Adrenal gland (tissue), 9 donors: ENCODE measurements at regions not wholly inside any gene's neighbourhood (a gene's known extent, or its start where the extent isn't known, plus 50 kb on each side); places are given as distances from the start of the nearest gene placed in this dataset.

Source experiments
- DNase-seq, 7 donors: peaks; one replicate each; pipeline ENCODE4 v3.0.0-alpha.2; 2019 to 2020
- H3K27ac ChIP-seq, 5 donors: fragments of 200-600 bp; sonication (generic) in 4 of 5; 1 replicate in 3 of 5; 2 replicates in 2 of 5; pipeline versions ENCODE4 v1.5.1 to v1.8.0; 2016 to 2020; ENCODE audit warnings: mild to moderate bottlenecking in 1 of 5
- H3K27me3 ChIP-seq: fragments of 200-600 bp; 2 replicates; pipeline ENCODE4 v1.8.0; 2021
- H3K36me3 ChIP-seq, 2 donors: fragments of 200-600 bp; replicated peaks in 1 of 2; 1 replicate in 1 of 2; 2 replicates in 1 of 2; pipeline versions ENCODE4 v1.5.1 to v1.8.0; 2018 to 2022
- H3K4me1 ChIP-seq, 2 donors: fragments of 200-600 bp; replicated peaks in 1 of 2; 1 replicate in 1 of 2; 2 replicates in 1 of 2; pipeline versions ENCODE4 v1.5.1 to v1.8.0; 2018 to 2021
- H3K4me3 ChIP-seq, 4 donors: fragments of 200-600 bp; sonication (generic) in 3 of 4; one replicate each; pipeline ENCODE4 v1.5.1; 2016 to 2018
- H3K9me3 ChIP-seq, 3 donors: fragments of 200-600 bp; sonication (generic) in 1 of 3; replicated peaks in 1 of 3; 1 replicate in 2 of 3; 2 replicates in 1 of 3; pipeline versions ENCODE4 v1.5.1 to v1.8.0; 2016 to 2021
- POLR2A ChIP-seq, 2 donors: fragments of 450-650 bp; IDR thresholded peaks; one replicate each; pipeline ENCODE4 v1.6.1; 2017; ENCODE audit warnings: antibody characterized with exemption in 2 of 2, mild to moderate bottlenecking in 2 of 2, moderate library complexity in 1 of 2
- WGBS, 4 donors: extraction: QIAGEN DNeasy Blood & Tissue Kit in 2 of 4; methylation state at CpG; one replicate each; pipeline versions ENCODE4 v1.1.5 to v1.1.7; 2013 to 2017; 5-methylcytosine and 5-hydroxymethylcytosine counted together
- intact Hi-C, 2 donors: fragments of 100-400 bp; cut with DNase I; formaldehyde crosslinking; loops; one replicate each; pipeline versions ENCODE4 v1.14.1 to v1.15.0; 2022 to 2023
- TF ChIP-seq, protein P1 (sequence below), 6 experiments: fragments of 450-650 bp in 4 of 6; fragments of 200-600 bp in 2 of 6; sonication (generic) in 1 of 6; IDR thresholded peaks; 1 replicate in 5 of 6; 2 replicates in 1 of 6; pipeline versions ENCODE4 v1.5.1 to v1.8.0; 2016 to 2021; ENCODE audit warnings: antibody characterized with exemption in 6 of 6, mild to moderate bottlenecking in 2 of 6, moderate library complexity in 1 of 6
- donor health status: healthy with polysubstance abuse.
- donor health status: Bipolar disorder and iron deficiency.
- donor health status: DM: yes; HTN: yes; CAD: no.
- donor health status: DM: no; HTN: no; CAD: no.
- donor health status: DM: no; HTN: no; CAD: no.

DNA sequence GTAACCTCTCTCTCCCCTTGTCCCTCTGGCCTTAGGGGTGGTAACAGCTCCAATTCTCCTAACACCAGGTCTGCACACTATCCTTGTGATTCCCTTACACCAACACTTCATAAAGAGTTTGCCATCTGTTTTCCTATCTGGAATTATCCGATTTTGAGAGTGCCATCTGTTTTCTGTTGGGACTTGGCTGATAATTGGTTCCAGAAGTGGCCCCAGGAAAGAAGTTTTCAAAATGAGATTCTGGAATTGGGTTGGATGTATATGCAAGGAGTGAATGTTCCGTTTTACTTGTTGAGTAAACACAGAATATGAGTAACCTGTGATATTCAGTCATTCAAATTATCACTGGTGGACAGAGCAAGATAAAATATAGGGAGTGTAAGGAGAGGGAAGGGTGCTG, 134.1 kb upstream of the HS3ST3A1 start:
- no peaks in the 10 kb centered on the region for H3K9me3 ChIP-seq
- 72 to 82% (median 78%) methylated on average over 2 of the region's 2 CpGs for WGBS, 4 donors
- DNase-seq, result no peak
- H3K27ac ChIP-seq, result no peak overlapping the region
- TF ChIP-seq, protein P1, sequence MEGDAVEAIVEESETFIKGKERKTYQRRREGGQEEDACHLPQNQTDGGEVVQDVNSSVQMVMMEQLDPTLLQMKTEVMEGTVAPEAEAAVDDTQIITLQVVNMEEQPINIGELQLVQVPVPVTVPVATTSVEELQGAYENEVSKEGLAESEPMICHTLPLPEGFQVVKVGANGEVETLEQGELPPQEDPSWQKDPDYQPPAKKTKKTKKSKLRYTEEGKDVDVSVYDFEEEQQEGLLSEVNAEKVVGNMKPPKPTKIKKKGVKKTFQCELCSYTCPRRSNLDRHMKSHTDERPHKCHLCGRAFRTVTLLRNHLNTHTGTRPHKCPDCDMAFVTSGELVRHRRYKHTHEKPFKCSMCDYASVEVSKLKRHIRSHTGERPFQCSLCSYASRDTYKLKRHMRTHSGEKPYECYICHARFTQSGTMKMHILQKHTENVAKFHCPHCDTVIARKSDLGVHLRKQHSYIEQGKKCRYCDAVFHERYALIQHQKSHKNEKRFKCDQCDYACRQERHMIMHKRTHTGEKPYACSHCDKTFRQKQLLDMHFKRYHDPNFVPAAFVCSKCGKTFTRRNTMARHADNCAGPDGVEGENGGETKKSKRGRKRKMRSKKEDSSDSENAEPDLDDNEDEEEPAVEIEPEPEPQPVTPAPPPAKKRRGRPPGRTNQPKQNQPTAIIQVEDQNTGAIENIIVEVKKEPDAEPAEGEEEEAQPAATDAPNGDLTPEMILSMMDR (IDR thresholded peaks at IDR 0.05), result no peak
- no peak for TF ChIP-seq POLR2A (IDR thresholded peaks at IDR 0.05)
- no peaks in the 10 kb centered on the region for H3K27me3 ChIP-seq
- intact Hi-C loops, result no loop called here
- H3K4me1 ChIP-seq, result no peaks in the 10 kb centered on the region
- no peaks in the 10 kb centered on the region for H3K36me3 ChIP-seq
- H3K4me3 ChIP-seq, result no peak overlapping the region

DNA sequence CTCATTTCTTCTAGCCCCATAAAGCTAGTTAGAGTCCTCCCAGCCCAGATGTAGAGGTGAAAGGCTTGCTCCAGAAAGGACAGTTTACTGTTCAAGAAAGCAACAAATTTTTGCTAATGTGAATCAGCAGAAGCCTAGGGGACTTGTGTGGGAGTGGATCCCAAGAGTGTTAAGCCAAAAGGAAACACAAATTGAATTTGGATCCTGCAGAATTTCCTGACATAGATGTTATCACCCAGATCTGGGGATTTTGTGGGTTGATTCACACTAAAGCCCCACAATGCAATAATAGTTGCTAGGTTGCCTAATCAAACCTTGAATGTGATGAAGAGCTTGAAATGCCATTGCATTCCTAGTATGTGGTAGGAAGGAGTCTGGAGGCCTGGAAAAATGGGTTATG, 135.2 kb upstream of the HS3ST3A1 start:
- no peak overlapping the region for H3K27ac ChIP-seq
- H3K4me1 ChIP-seq, result no peaks in the 10 kb centered on the region
- H3K36me3 ChIP-seq, result no peaks in the 10 kb centered on the region
- H3K4me3 ChIP-seq, result no peak overlapping the region
- intact Hi-C loops, result no loop called here
- H3K9me3 ChIP-seq, result no peaks in the 10 kb centered on the region
- no peaks in the 10 kb centered on the region for H3K27me3 ChIP-seq
- no peak for DNase-seq
- TF ChIP-seq POLR2A (IDR thresholded peaks at IDR 0.05), result no peak
- TF ChIP-seq, protein P1 (IDR thresholded peaks at IDR 0.05), result no peak

- TF ChIP-seq POLR2A (IDR thresholded peaks at IDR 0.05), result no peak
- TF ChIP-seq, protein P1 (IDR thresholded peaks at IDR 0.05), result no peak
- DNase-seq, result no peak
- H3K36me3 ChIP-seq, result no peaks in the 10 kb centered on the region
- no peaks in the 10 kb centered on the region for H3K9me3 ChIP-seq
- H3K4me3 ChIP-seq, result no peak overlapping the region
- H3K27me3 ChIP-seq, result no peaks in the 10 kb centered on the region
- WGBS, 4 donors, result 66 to 73% (median 68%) methylated on average over 3 of the region's 3 CpGs
- intact Hi-C loops, result no loop called here
- no peak overlapping the region for H3K27ac ChIP-seq
- no peaks in the 10 kb centered on the region for H3K4me1 ChIP-seq
Observed at GRCh38 chr17:13740686-13741085, 139.0 kb upstream of the HS3ST3A1 start.

DNA sequence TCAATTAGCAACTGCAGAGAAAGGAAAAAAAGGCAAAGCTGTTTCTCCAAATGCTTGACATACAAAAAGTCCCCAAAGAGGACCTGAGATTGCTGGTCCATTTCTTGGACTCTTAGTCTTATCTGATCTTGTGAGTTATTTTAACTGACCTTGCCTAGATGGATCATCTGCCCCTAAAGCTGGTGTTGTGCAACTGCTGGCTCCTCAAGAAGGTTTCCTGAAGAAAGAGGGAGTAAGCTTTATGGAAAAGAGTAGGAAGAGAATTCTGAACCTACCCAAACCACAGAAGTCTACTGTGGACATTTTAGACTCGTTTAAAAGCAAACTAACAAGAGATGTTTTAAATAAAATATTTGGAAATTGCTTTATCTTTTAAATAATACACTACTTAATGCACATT, 140.0 kb upstream of the HS3ST3A1 start:
- no peak overlapping the region for H3K27ac ChIP-seq
- no peaks in the 10 kb centered on the region for H3K36me3 ChIP-seq
- no peak overlapping the region for H3K4me3 ChIP-seq
- no peaks in the 10 kb centered on the region for H3K4me1 ChIP-seq
- WGBS, 4 donors, result 71 to 79% (median 77%) methylated on average over 1 of the region's 1 CpG
- H3K9me3 ChIP-seq, result no peaks in the 10 kb centered on the region
- TF ChIP-seq, protein P1 (IDR thresholded peaks at IDR 0.05), result no peak
- TF ChIP-seq POLR2A (IDR thresholded peaks at IDR 0.05), result no peak
- H3K27me3 ChIP-seq, result no peaks in the 10 kb centered on the region
- intact Hi-C loops, result no loop called here
- no peak for DNase-seq
